ENCODE measurements at regions not wholly inside any gene's neighbourhood (a gene's known extent, or its start where the extent isn't known, plus 50 kb on each side); places are given as distances from the start of the nearest gene placed in this dataset.

DNA sequence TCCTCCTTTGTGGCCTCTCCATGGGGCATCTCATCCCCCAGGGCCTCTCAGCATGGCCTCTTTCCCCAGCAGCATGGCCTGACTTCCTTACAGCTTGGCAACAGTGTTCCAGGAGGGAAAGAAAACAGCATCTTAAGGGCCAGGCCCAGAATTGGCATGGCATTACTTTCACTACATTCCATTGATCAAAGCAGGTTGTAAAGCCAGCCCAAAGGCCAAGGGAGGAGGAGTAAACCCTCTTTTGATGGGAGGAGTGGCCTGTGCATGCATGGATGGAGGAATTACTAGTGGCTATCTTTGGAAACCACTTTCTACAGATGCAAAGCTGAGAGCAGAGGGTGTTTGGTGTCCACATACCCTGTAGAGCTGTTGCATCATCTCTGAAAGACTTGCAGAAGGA lies 149.4 kb downstream of the AIPL1 start:
- TF ChIP-seq, protein P1, sequence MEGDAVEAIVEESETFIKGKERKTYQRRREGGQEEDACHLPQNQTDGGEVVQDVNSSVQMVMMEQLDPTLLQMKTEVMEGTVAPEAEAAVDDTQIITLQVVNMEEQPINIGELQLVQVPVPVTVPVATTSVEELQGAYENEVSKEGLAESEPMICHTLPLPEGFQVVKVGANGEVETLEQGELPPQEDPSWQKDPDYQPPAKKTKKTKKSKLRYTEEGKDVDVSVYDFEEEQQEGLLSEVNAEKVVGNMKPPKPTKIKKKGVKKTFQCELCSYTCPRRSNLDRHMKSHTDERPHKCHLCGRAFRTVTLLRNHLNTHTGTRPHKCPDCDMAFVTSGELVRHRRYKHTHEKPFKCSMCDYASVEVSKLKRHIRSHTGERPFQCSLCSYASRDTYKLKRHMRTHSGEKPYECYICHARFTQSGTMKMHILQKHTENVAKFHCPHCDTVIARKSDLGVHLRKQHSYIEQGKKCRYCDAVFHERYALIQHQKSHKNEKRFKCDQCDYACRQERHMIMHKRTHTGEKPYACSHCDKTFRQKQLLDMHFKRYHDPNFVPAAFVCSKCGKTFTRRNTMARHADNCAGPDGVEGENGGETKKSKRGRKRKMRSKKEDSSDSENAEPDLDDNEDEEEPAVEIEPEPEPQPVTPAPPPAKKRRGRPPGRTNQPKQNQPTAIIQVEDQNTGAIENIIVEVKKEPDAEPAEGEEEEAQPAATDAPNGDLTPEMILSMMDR (IDR thresholded peaks at IDR 0.05 in 4 of 5, conservative IDR thresholded peaks at IDR 0.05 in 1 of 5): no peak
- TF ChIP-seq POLR2A (IDR thresholded peaks at IDR 0.05): no peak

Measured in gastrocnemius medialis (tissue), 4 donors.